ENCODE measurements at regions not wholly inside any gene's neighbourhood (a gene's known extent, or its start where the extent isn't known, plus 50 kb on each side); places are given as distances from the start of the nearest gene placed in this dataset.
"Not testable (repeated sequence)": the region's sequence is repeated elsewhere in the genome, so short reads cannot be mapped to it uniquely, and the experiment has no call there.

GRCh38 chr2:94579221-94579620 lies 292.0 kb upstream of the TEKT4 start:
- Mint-ChIP-seq H3K9me3 (peaks cover 53 to 64% of the 10 kb centered on the region in 2 experiments), H3K36me3 (ENCODE audit: insufficient read depth in 1 of 3, low read depth in 3 of 3) (peaks cover 9 to 25% (median 9%) of the 10 kb centered on the region in 3 experiments; a peak in 5 of 7 replicates)
- not testable (repeated sequence) for DNase-seq; H3K9me3 ChIP-seq (ENCODE audit: control insufficient read depth, low read depth, low read length); H2AK5ac ChIP-seq (ENCODE audit: insufficient read length, low read length); H4K91ac ChIP-seq (ENCODE audit: insufficient read length, low read depth, low read length); H3T11ph ChIP-seq (ENCODE audit: low read length); H2BK15ac ChIP-seq (ENCODE audit: low read depth, low read length); H3K23ac ChIP-seq (ENCODE audit: insufficient read length, low read depth, low read length); H3K27me3 ChIP-seq (ENCODE audit: insufficient read depth, low read length); H3K4me2 ChIP-seq (ENCODE audit: insufficient read depth, insufficient read length, low read length); H3K4me1 ChIP-seq (ENCODE audit: insufficient read depth, low read length); H3K27me3 Mint-ChIP-seq (ENCODE audit: low read depth); H2BK20ac ChIP-seq (ENCODE audit: low read depth, low read length, poor library complexity, severe bottlenecking); H3K79me1 ChIP-seq (ENCODE audit: insufficient read depth, low read depth, low read length, poor library complexity, severe bottlenecking); H2BK5ac ChIP-seq (ENCODE audit: insufficient read length, low read length); H4K5ac ChIP-seq (ENCODE audit: insufficient read length, low read depth, low read length); H3K56ac ChIP-seq (ENCODE audit: insufficient read length, low read depth, low read length); H3K27ac ChIP-seq (ENCODE audit: insufficient read length, low read depth, low read length); H3K9ac ChIP-seq (ENCODE audit: extremely low read depth, insufficient read length, low read length); H3K27ac Mint-ChIP-seq; H3K18ac ChIP-seq (ENCODE audit: insufficient read length, low read depth, low read length); H3K4me3 Mint-ChIP-seq; H2AFZ ChIP-seq (ENCODE audit: low read length); H3K23me2 ChIP-seq (ENCODE audit: insufficient read length, low read depth, low read length, poor library complexity, severe bottlenecking); H3K4ac ChIP-seq (ENCODE audit: low read depth, low read length); H3K4me1 Mint-ChIP-seq; H3K14ac ChIP-seq (ENCODE audit: insufficient read depth, low read length); H4K8ac ChIP-seq (replicated peaks; ENCODE audit: insufficient read length, low read depth, low read length); H4K20me1 ChIP-seq (ENCODE audit: control insufficient read depth, insufficient read depth, insufficient read length); H2BK12ac ChIP-seq (ENCODE audit: insufficient read length, low read depth, low read length); H2BK120ac ChIP-seq (ENCODE audit: low read depth, low read length, poor library complexity, severe bottlenecking); H3K79me2 ChIP-seq (ENCODE audit: insufficient read depth, low read length)
- WGBS (ENCODE audit: extremely low coverage, insufficient read length, low lambda C conversion rate) = no CpG with 5 or more reads among the region's 6 CpGs

GRCh38 chr2:94583081-94583723 lies 288.0 kb upstream of the TEKT4 start:
- not testable (repeated sequence) for H3K9ac ChIP-seq (ENCODE audit: extremely low read depth, insufficient read length, low read length); H3K4me1 ChIP-seq (ENCODE audit: insufficient read depth, low read length); DNase-seq; H3K23me2 ChIP-seq (ENCODE audit: insufficient read length, low read depth, low read length, poor library complexity, severe bottlenecking); H3K14ac ChIP-seq (ENCODE audit: insufficient read depth, low read length); H3K79me2 ChIP-seq (ENCODE audit: insufficient read depth, low read length); H2BK5ac ChIP-seq (ENCODE audit: insufficient read length, low read length); H3K4ac ChIP-seq (ENCODE audit: low read depth, low read length); H3K23ac ChIP-seq (ENCODE audit: insufficient read length, low read depth, low read length); H3K27ac ChIP-seq (ENCODE audit: insufficient read length, low read depth, low read length); H3K4me1 Mint-ChIP-seq; H3K27ac Mint-ChIP-seq; H3K18ac ChIP-seq (ENCODE audit: insufficient read length, low read depth, low read length); H3K9me3 ChIP-seq (ENCODE audit: control insufficient read depth, low read depth, low read length); H2BK15ac ChIP-seq (ENCODE audit: low read depth, low read length); H2BK20ac ChIP-seq (ENCODE audit: low read depth, low read length, poor library complexity, severe bottlenecking); H2BK12ac ChIP-seq (ENCODE audit: insufficient read length, low read depth, low read length); H3K79me1 ChIP-seq (ENCODE audit: insufficient read depth, low read depth, low read length, poor library complexity, severe bottlenecking); H3K27me3 ChIP-seq (ENCODE audit: insufficient read depth, low read length); H3K4me3 Mint-ChIP-seq; H3K4me2 ChIP-seq (ENCODE audit: insufficient read depth, insufficient read length, low read length); H2AK5ac ChIP-seq (ENCODE audit: insufficient read length, low read length); H2AFZ ChIP-seq (ENCODE audit: low read length); H3K27me3 Mint-ChIP-seq (ENCODE audit: low read depth); H4K8ac ChIP-seq (replicated peaks; ENCODE audit: insufficient read length, low read depth, low read length); H3T11ph ChIP-seq (ENCODE audit: low read length); H4K91ac ChIP-seq (ENCODE audit: insufficient read length, low read depth, low read length); H4K20me1 ChIP-seq (ENCODE audit: control insufficient read depth, insufficient read depth, insufficient read length); H2BK120ac ChIP-seq (ENCODE audit: low read depth, low read length, poor library complexity, severe bottlenecking); H4K5ac ChIP-seq (ENCODE audit: insufficient read length, low read depth, low read length); H3K56ac ChIP-seq (ENCODE audit: insufficient read length, low read depth, low read length)
- Mint-ChIP-seq H3K9me3 (peaks cover 47 to 63% of the 10 kb centered on the region in 2 experiments), H3K36me3 (ENCODE audit: insufficient read depth in 1 of 3, low read depth in 3 of 3) (peaks cover 4 to 13% (median 6%) of the 10 kb centered on the region in 3 experiments; a peak in 6 of 7 replicates)
- WGBS (ENCODE audit: extremely low coverage, insufficient read length, low lambda C conversion rate) = no CpG with 5 or more reads among the region's 8 CpGs
